BLaER1 (cell line): ENCODE measurements at regions not wholly inside any gene's neighbourhood (a gene's known extent, or its start where the extent isn't known, plus 50 kb on each side); places are given as distances from the start of the nearest gene placed in this dataset.
"Not testable (repeated sequence)": the region's sequence is repeated elsewhere in the genome, so short reads cannot be mapped to it uniquely, and the experiment has no call there.

Experiments
- H3K27ac ChIP-seq: shearing (Covaris generic); formaldehyde crosslinking; 2 replicates; pipeline ENCODE4 v1.8.1; 2022
- H3K27me3 ChIP-seq: shearing (Covaris generic); formaldehyde crosslinking; 2 replicates; pipeline ENCODE4 v1.8.1; 2022
- H3K36me3 ChIP-seq: shearing (Covaris generic); formaldehyde crosslinking; 2 replicates; pipeline ENCODE4 v1.8.1; 2022
- H3K4me1 ChIP-seq: shearing (Covaris generic); formaldehyde crosslinking; 2 replicates; pipeline ENCODE4 v1.8.1; 2022
- H3K4me2 ChIP-seq: shearing (Covaris generic); formaldehyde crosslinking; 2 replicates; pipeline ENCODE4 v1.8.1; 2022
- H3K4me3 ChIP-seq: shearing (Covaris generic); formaldehyde crosslinking; 2 replicates; pipeline ENCODE4 v1.8.1; 2022
- H3K9ac ChIP-seq: shearing (Covaris generic); formaldehyde crosslinking; 2 replicates; pipeline ENCODE4 v1.8.1; 2022
- H3K9me3 ChIP-seq: shearing (Covaris generic); formaldehyde crosslinking; 2 replicates; pipeline ENCODE4 v1.8.1; 2022
- H4K20me1 ChIP-seq: shearing (Covaris generic); formaldehyde crosslinking; 2 replicates; pipeline ENCODE4 v1.8.1; 2022
- Cebpa-rat ChIP-seq: shearing (Covaris generic); IDR thresholded peaks from 2 replicates; pipeline ENCODE4 v1.8.1; 2022

DNA sequence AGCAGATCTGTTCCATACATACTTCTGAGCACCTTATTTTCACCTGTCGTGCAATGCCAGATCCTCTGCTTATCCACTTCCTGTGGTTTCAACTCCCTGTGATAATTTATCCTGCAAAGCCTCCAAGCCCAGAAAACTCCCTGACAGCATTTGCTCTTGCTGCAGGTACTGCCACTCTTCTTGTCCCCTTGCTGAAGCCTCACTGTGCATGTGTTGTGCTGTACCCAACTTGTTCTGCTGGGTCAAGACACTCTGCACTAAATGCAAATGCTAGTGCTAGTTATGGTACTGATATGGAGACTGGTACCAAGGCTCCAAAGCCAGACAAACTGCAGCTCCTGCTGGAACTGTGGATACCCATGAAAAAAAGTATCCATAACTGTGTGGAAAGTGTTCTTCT lies 315.4 kb upstream of the MIR17HG start:
- no peak for TF ChIP-seq Cebpa-rat

GRCh38 chr13:91036886-91037285 lies 310.6 kb upstream of the MIR17HG start:
- no peaks in the 10 kb centered on the region for H3K36me3 ChIP-seq
- no peak overlapping the region for H3K4me3 ChIP-seq
- no peak for TF ChIP-seq Cebpa-rat
- H3K27ac ChIP-seq, result no peak overlapping the region
- no peaks in the 10 kb centered on the region for H3K9me3 ChIP-seq
- no peaks in the 10 kb centered on the region for H3K27me3 ChIP-seq
- H4K20me1 ChIP-seq, result no peaks in the 10 kb centered on the region
- H3K4me2 ChIP-seq, result no peak overlapping the region
- H3K9ac ChIP-seq, result no peak overlapping the region
- no peaks in the 10 kb centered on the region for H3K4me1 ChIP-seq

More for the DNA sequence above, 315.4 kb upstream of the MIR17HG start:
- Histone ChIP-seq H3K4me3 (no peak overlapping the region), H4K20me1 (no peaks in the 10 kb centered on the region), H3K27ac (no peak overlapping the region), H3K9me3 (no peaks in the 10 kb centered on the region), H3K36me3 (no peaks in the 10 kb centered on the region), H3K27me3 (no peaks in the 10 kb centered on the region), H3K9ac (no peak overlapping the region), H3K4me1 (no peaks in the 10 kb centered on the region), H3K4me2 (no peak overlapping the region)

GRCh38 chr13:91042870-91043269 lies 304.6 kb upstream of the MIR17HG start:
- H3K9ac ChIP-seq, result no peak overlapping the region
- H3K4me3 ChIP-seq, result no peak overlapping the region
- H3K27ac ChIP-seq, result no peak overlapping the region
- no peaks in the 10 kb centered on the region for H3K9me3 ChIP-seq
- no peaks in the 10 kb centered on the region for H3K4me1 ChIP-seq
- H3K36me3 ChIP-seq, result no peaks in the 10 kb centered on the region
- no peaks in the 10 kb centered on the region for H3K27me3 ChIP-seq
- H4K20me1 ChIP-seq, result no peaks in the 10 kb centered on the region
- TF ChIP-seq Cebpa-rat, result no peak
- no peak overlapping the region for H3K4me2 ChIP-seq

DNA sequence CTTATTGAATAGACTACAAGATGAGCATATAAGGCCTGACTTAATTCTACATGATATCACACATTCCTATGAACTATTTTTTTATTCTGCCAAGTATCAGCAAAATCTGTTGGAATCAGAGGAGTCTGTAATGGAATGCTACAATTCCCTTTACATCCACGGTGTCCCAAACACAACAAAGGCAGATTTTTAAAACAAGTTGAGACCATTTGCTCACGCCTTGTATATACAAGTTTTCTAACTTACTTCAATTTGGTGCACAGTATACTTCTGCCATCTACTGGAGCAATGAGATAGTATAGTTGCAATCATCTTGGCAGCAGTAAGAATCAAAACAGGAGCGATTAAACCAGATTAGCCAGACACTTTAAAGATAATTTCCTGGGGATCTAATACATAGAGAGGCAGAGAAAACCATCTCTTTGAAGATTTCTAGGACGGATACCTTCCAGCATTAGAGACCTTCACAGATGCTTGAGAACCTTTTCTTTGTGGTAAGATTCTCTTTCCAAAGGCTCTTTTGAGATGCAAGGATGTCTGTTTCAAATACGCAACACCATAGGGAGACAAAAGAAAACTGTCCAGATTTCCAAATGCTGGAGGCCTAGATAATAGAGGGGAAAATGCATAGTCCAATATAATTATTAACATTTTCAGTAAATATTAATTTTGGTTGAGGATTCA lies 302.0 kb upstream of the MIR17HG start:
- no peaks in the 10 kb centered on the region for H3K4me1 ChIP-seq
- no peaks in the 10 kb centered on the region for H3K27me3 ChIP-seq
- H3K4me3 ChIP-seq, result no peak overlapping the region
- no peak overlapping the region for H3K4me2 ChIP-seq
- TF ChIP-seq Cebpa-rat, result no peak
- no peaks in the 10 kb centered on the region for H3K9me3 ChIP-seq
- no peak overlapping the region for H3K9ac ChIP-seq
- H3K36me3 ChIP-seq, result no peaks in the 10 kb centered on the region
- no peaks in the 10 kb centered on the region for H4K20me1 ChIP-seq
- H3K27ac ChIP-seq, result no peak overlapping the region

GRCh38 chr13:91046715-91047327 lies 300.7 kb upstream of the MIR17HG start:
- Histone ChIP-seq H4K20me1 (no peaks in the 10 kb centered on the region), H3K4me3 (no peak overlapping the region), H3K4me2 (no peak overlapping the region), H3K4me1 (no peaks in the 10 kb centered on the region), H3K27ac (no peak overlapping the region), H3K36me3 (no peaks in the 10 kb centered on the region), H3K27me3 (no peaks in the 10 kb centered on the region), H3K9me3 (no peaks in the 10 kb centered on the region), H3K9ac (no peak overlapping the region)
- TF ChIP-seq Cebpa-rat, result no peak

GRCh38 chr13:91050970-91051369 lies 296.5 kb upstream of the MIR17HG start:
- no peak for TF ChIP-seq Cebpa-rat

DNA sequence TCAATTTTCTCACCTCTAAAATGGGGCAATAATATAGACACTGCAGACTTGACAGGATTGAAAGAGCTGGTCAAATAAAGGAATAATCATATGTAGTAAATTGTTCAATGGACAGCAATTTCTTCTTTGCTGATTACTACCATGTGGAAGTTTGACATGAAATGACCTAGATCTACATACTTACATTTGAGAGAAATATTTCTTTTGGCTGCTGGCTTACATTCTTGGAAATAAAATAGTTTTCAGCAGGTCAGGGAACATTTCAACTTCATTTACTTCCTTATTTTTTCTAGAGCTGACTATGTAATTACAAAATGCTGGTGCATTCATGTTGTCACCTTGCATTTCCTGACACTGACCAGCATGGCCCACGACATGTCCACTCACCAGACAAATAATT lies 294.6 kb upstream of the MIR17HG start:
- no peaks in the 10 kb centered on the region for H4K20me1 ChIP-seq
- no peaks in the 10 kb centered on the region for H3K36me3 ChIP-seq
- no peak overlapping the region for H3K4me3 ChIP-seq
- H3K27ac ChIP-seq, result no peak overlapping the region
- H3K27me3 ChIP-seq, result no peaks in the 10 kb centered on the region
- no peak overlapping the region for H3K9ac ChIP-seq
- TF ChIP-seq Cebpa-rat, result no peak
- H3K4me2 ChIP-seq, result no peak overlapping the region
- H3K4me1 ChIP-seq, result no peaks in the 10 kb centered on the region
- H3K9me3 ChIP-seq, result no peaks in the 10 kb centered on the region

More at GRCh38 chr13:91050970-91051369, 296.5 kb upstream of the MIR17HG start:
- Histone ChIP-seq H3K36me3 (no peaks in the 10 kb centered on the region), H3K9me3 (no peaks in the 10 kb centered on the region), H3K27ac (no peak overlapping the region), H4K20me1 (no peaks in the 10 kb centered on the region), H3K4me3 (no peak overlapping the region), H3K4me2 (no peak overlapping the region), H3K27me3 (no peaks in the 10 kb centered on the region), H3K4me1 (no peaks in the 10 kb centered on the region), H3K9ac (no peak overlapping the region)

GRCh38 chr13:91053318-91054065 lies 294.0 kb upstream of the MIR17HG start:
- Histone ChIP-seq H3K4me1 (no peaks in the 10 kb centered on the region), H3K36me3 (no peaks in the 10 kb centered on the region), H3K4me3 (no peak overlapping the region), H3K4me2 (no peak overlapping the region), H3K27me3 (no peaks in the 10 kb centered on the region), H4K20me1 (no peaks in the 10 kb centered on the region), H3K9ac (no peak overlapping the region), H3K9me3 (no peaks in the 10 kb centered on the region), H3K27ac (no peak overlapping the region)
- no peak for TF ChIP-seq Cebpa-rat

- Histone ChIP-seq H3K4me3 (no peak overlapping the region), H4K20me1 (no peaks in the 10 kb centered on the region), H3K27me3 (no peaks in the 10 kb centered on the region), H3K9me3 (no peaks in the 10 kb centered on the region), H3K4me2 (no peak overlapping the region), H3K36me3 (no peaks in the 10 kb centered on the region), H3K27ac (no peak overlapping the region), H3K4me1 (no peaks in the 10 kb centered on the region), H3K9ac (no peak overlapping the region)
- TF ChIP-seq Cebpa-rat, result no peak
These were observed 292.6 kb upstream of the MIR17HG start for GRCh38 chr13:91054902-91055301.

GRCh38 chr13:91056746-91057145 lies 290.7 kb upstream of the MIR17HG start:
- TF ChIP-seq Cebpa-rat, result no peak
- H3K4me2 ChIP-seq, result no peak overlapping the region
- H3K9me3 ChIP-seq, result no peaks in the 10 kb centered on the region
- no peak overlapping the region for H3K9ac ChIP-seq
- H4K20me1 ChIP-seq, result no peaks in the 10 kb centered on the region
- H3K4me3 ChIP-seq, result no peak overlapping the region
- H3K27me3 ChIP-seq, result no peaks in the 10 kb centered on the region
- no peaks in the 10 kb centered on the region for H3K4me1 ChIP-seq
- H3K36me3 ChIP-seq, result no peaks in the 10 kb centered on the region
- H3K27ac ChIP-seq, result no peak overlapping the region

GRCh38 chr13:91057507-91057906 lies 290.0 kb upstream of the MIR17HG start:
- H3K9me3 ChIP-seq, H3K4me2 ChIP-seq, H3K36me3 ChIP-seq, H4K20me1 ChIP-seq, H3K27ac ChIP-seq, H3K4me3 ChIP-seq, H3K9ac ChIP-seq, H3K4me1 ChIP-seq, H3K27me3 ChIP-seq: not testable (repeated sequence)
